ENCODE measurements at regions not wholly inside any gene's neighbourhood (a gene's known extent, or its start where the extent isn't known, plus 50 kb on each side); places are given as distances from the start of the nearest gene placed in this dataset.

DNA sequence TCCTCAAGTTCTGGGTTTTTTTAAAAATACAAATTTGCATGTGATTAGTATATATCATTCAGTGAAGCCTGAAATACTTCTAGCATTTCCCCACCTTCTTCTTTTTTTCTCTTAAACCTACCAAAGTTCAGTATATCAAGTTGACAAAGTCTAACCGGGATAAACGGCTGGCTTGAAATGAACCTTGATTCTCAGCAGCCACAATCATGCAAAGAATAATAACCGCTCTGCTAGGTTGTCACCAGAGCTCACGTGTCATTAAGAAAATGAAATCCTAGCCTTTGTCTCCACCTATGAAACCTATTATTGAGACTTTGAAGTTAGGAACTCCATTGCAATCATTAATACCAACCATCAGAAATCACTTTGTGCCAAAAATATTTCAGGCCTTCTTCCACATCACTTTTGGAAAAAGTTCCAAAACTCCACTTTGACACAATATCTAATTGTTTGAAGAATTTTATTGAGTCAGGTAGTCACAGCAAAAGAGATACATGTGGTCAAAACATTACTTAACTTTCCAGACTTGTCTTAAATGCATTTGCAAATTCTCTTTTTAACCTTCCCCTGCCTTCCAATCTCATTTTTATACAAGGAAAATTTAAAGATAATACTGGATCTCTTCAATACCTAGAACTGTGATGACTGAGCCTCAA, 285.6 kb upstream of the ACVR2A start:
- H3K27ac ChIP-seq (ENCODE audit: low read depth, low read length, poor library complexity, severe bottlenecking), result no peak overlapping the region
- no peak for DNase-seq (ENCODE audit: low spot score)
- no peak for TF ChIP-seq CTCF (conservative IDR thresholded peaks at IDR 0.05; ENCODE audit: low read depth, low read length)
- TF ChIP-seq EZH2 (IDR thresholded peaks at IDR 0.05; ENCODE audit: borderline replicate concordance, low read depth, low read length, poor library complexity, severe bottlenecking), result no peak
- H3K4me3 ChIP-seq (ENCODE audit: low read depth, low read length, poor library complexity, severe bottlenecking), result no peak overlapping the region
- BruUV-seq (replicated peaks), result no TSS peak
- POLR2A ChIA-PET (ENCODE audit: low non-redundant PET), result no interaction called here
- intact Hi-C loops (cut with micrococcal nuclease; ENCODE audit: unreplicated experiment), result no loop called here
- no peaks in the 10 kb centered on the region for H3K9me3 ChIP-seq (ENCODE audit: low read depth, low read length, poor library complexity, severe bottlenecking)
- no peaks in the 10 kb centered on the region for H3K4me1 ChIP-seq (ENCODE audit: insufficient read depth, low read length, poor library complexity, severe bottlenecking)
- CTCF ChIA-PET, result no interaction called here
- no peaks in the 10 kb centered on the region for H3K27me3 ChIP-seq (replicated peaks; ENCODE audit: insufficient read depth, low read depth, low read length, poor library complexity)
- H3K36me3 ChIP-seq (ENCODE audit: insufficient read depth, low read length, poor library complexity, severe bottlenecking), result no peaks in the 10 kb centered on the region

DNA sequence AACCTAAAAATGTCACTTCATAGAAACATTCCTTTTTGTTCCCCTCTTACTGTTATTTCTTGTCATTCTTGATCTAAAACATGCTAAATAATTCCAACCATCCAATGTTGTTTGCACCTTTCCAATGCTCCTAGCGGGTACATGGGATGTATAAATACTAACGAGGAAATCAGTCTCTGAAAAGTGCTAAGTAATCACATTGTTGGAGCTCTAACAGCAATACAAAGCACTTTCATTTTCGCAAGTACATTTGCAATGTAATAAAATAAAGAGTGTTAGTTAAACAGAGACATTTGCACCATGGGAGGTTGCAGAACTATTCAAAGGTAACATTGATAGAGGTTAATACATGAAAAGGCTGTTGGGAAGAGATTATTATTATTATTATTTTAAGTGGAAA, 286.2 kb upstream of the ACVR2A start:
- POLR2A ChIA-PET (ENCODE audit: low non-redundant PET), result no interaction called here
- BruUV-seq (replicated peaks), result no TSS peak

DNA sequence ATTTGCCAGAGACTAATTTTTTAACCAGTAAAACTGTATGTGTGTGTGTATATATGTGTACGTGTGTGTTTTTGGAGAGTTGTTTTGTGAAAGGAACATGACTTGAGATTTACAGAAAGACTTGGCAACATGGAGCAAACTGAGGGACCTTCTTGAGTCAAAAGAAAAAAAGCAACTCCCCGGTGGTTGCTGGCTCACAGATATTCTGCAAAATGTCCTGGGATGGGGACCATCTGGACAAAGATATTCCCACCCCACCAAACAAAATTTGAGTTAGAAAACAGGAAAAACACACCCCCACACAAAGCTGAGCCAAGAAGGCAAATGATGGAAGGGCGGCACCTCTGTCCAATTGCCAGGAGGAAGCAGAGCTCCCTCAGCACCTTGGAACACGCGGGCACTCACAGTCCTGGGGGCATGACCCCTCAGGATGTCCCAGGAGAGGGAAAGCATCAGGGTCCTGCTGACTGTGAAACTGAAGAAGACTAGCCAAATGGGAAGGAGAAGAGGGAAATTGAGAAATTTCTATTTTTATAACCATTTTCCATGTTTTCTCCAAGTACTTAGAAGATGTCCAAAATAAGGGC, 290.2 kb upstream of the ACVR2A start:
- POLR2A ChIA-PET (ENCODE audit: low non-redundant PET), result no interaction called here
- Histone ChIP-seq H3K27me3 (replicated peaks; ENCODE audit: insufficient read depth, low read depth, low read length, poor library complexity) (no peaks in the 10 kb centered on the region), H3K4me1 (ENCODE audit: insufficient read depth, low read length, poor library complexity, severe bottlenecking) (no peaks in the 10 kb centered on the region), H3K4me3 (ENCODE audit: low read depth, low read length, poor library complexity, severe bottlenecking) (no peak overlapping the region), H3K36me3 (ENCODE audit: insufficient read depth, low read length, poor library complexity, severe bottlenecking) (no peaks in the 10 kb centered on the region), H3K27ac (ENCODE audit: low read depth, low read length, poor library complexity, severe bottlenecking) (no peak overlapping the region), H3K9me3 (ENCODE audit: low read depth, low read length, poor library complexity, severe bottlenecking) (no peaks in the 10 kb centered on the region)
- no peak for TF ChIP-seq EZH2 (IDR thresholded peaks at IDR 0.05; ENCODE audit: borderline replicate concordance, low read depth, low read length, poor library complexity, severe bottlenecking)
- intact Hi-C loops (cut with micrococcal nuclease; ENCODE audit: unreplicated experiment), result no loop called here
- CTCF ChIA-PET, result interaction anchor here (0.6 kb wide), 1 partner anchor 1092 kb away, joined by 3 read pairs; no protein-coding TSS in a partner anchor
- DNase-seq (ENCODE audit: low spot score), result no peak
- no TSS peak for BruUV-seq (replicated peaks)

More for the DNA sequence above, 286.2 kb upstream of the ACVR2A start:
- Histone ChIP-seq H3K27ac (ENCODE audit: low read depth, low read length, poor library complexity, severe bottlenecking) (no peak overlapping the region), H3K27me3 (replicated peaks; ENCODE audit: insufficient read depth, low read depth, low read length, poor library complexity) (no peaks in the 10 kb centered on the region), H3K9me3 (ENCODE audit: low read depth, low read length, poor library complexity, severe bottlenecking) (no peaks in the 10 kb centered on the region), H3K36me3 (ENCODE audit: insufficient read depth, low read length, poor library complexity, severe bottlenecking) (no peaks in the 10 kb centered on the region), H3K4me3 (ENCODE audit: low read depth, low read length, poor library complexity, severe bottlenecking) (no peak overlapping the region), H3K4me1 (ENCODE audit: insufficient read depth, low read length, poor library complexity, severe bottlenecking) (no peaks in the 10 kb centered on the region)
- DNase-seq (ENCODE audit: low spot score), result no peak
- no peak for TF ChIP-seq EZH2 (IDR thresholded peaks at IDR 0.05; ENCODE audit: borderline replicate concordance, low read depth, low read length, poor library complexity, severe bottlenecking)
- no peak for TF ChIP-seq CTCF (conservative IDR thresholded peaks at IDR 0.05; ENCODE audit: low read depth, low read length)
- intact Hi-C loops (cut with micrococcal nuclease; ENCODE audit: unreplicated experiment), result no loop called here
- CTCF ChIA-PET, result no interaction called here
